GM19351 (cell line): ENCODE measurements at regions not wholly inside any gene's neighbourhood (a gene's known extent, or its start where the extent isn't known, plus 50 kb on each side); places are given as distances from the start of the nearest gene placed in this dataset.

Experiments
- ATAC-seq: cut with Tn5 transposase; IDR thresholded peaks from one replicate; pipeline ENCODE4 v1.9.1; 2021; ENCODE audit warnings: mild to moderate bottlenecking, moderate library complexity; ENCODE audit not compliant: unreplicated experiment

DNA sequence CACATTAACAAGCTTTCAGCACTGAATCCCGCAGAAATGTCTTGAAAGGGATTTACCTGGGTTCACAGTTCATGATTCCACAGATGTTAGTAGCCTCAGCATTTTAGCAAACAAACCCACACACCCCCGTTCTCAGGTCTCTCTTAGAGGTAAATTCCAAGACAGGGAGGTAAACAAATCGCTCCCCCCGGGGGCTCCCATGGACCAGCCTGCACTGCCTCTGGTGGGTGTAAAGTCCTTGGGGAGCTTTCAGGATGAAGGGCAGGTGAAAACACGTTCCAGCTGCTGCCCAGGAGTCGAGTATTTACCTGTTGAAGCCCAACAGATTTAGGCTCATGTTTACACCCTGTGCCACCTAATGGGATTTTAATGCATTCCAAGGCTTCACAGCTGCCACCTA is 187.0 kb upstream of the FOXQ1 start:
- ATAC-seq: no peak

GRCh38 chr6:1123386-1124375 is 188.2 kb upstream of the FOXQ1 start:
- no peak for ATAC-seq

DNA sequence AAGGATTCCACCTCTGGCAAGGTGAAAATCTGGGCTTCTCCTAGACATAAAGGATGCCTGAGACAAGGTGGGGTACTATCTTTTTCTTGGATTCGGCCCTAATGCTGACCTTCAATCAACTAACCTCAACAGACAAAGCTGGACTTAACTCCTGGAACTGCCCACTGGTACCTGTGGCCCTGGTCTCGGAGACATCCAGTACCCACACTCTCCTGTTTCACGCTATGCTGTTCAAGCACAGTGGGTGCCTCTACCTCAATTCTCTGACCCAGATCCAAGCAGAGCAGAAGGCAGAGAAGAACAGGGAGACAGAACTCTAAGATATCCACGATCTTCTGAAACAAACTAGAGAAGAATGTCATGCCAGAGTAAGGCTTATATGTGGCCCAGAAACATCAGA is 189.8 kb upstream of the FOXQ1 start:
- ATAC-seq: no peak

GRCh38 chr6:1118287-1118647 is 193.6 kb upstream of the FOXQ1 start:
- no peak for ATAC-seq

DNA sequence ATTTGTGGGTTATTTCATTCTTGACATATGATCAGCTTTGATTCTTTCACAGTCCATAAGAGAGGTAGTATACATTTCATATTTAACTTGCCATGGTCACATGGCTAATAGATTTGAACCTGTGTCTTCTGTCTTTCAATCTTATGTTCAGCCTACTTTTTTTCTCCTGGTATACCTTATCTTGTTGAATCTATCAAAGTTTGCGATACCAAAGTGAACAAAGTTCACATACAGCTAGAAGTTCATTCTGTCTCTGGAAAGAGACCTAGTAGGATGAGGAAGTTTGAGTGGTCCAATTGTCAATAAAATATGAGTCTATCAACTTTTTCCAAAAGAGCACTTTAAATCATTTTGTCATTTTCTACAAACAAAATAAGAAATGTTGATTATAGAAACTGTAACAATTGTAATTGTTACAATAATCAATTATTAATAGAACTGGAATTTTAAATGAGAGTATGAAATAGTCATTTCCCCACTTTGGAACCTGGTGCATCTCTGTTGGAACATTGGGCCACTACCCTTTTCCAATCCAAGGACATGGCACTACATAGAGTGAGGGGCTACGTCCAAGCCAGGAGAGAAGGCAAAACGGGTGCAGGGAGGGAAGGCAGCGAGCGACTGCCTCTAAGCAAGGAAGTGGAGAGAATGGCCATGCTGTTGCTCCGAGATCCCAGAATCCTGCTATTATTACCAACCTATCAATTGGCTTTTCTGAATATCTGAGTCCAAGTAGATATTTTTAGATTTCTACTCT is 194.2 kb upstream of the FOXQ1 start:
- no peak for ATAC-seq

GRCh38 chr6:1116149-1116548 is 195.7 kb upstream of the FOXQ1 start:
- ATAC-seq: no peak

DNA sequence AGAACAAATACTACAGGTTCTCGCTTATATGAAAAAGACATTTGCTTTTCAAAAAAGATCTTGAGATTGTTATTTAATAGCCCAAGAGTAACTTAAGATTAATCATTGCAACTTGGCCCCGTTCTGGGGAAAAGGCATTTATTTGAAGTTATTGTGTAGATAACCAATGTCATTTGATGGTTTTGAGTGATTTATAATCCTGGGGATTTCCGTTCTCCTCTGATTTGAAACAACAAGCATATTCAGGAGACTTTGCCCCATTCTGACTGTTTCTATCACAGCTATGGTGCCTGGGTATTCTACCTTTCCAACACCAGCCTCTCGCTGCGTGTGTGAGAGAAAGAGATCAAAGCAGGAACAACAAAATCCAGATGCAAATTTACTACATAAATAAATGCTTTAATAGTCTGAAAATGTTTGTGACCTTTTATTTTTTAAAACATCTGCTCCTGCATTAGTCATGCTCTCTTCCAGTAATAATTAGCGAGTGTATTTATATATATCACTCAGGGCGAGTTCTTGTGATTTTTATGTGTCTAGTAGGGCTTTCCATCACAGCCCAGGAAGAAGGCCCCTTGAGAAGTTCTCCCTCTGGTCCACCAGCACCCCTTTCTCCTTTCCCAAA is 197.9 kb upstream of the FOXQ1 start:
- no peak for ATAC-seq

- no peak for ATAC-seq
Measured at GRCh38 chr6:1111361-1111760, 200.5 kb upstream of the FOXQ1 start.

DNA sequence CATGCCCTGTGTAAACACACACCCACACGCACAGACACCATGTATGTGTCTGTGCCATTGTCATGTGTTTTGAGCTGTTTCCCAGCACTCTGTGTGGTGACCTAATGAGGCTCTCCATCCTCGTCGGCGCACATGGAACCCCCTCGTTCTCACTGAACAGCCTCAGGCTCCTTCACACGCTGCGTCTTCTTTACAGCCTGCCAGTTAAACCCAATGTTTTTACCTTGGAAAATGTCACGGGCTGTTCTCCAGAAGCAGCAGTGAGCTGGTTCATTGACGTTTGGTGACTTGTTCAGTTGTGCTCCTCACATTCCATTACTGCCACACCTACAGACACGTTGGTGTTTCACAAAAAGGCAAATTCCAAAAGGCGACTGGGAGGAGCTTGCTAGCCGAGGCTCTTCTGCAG is 201.0 kb upstream of the FOXQ1 start:
- no peak for ATAC-seq

- ATAC-seq: no peak
Measured at GRCh38 chr6:1110164-1110563, 201.7 kb upstream of the FOXQ1 start.

DNA sequence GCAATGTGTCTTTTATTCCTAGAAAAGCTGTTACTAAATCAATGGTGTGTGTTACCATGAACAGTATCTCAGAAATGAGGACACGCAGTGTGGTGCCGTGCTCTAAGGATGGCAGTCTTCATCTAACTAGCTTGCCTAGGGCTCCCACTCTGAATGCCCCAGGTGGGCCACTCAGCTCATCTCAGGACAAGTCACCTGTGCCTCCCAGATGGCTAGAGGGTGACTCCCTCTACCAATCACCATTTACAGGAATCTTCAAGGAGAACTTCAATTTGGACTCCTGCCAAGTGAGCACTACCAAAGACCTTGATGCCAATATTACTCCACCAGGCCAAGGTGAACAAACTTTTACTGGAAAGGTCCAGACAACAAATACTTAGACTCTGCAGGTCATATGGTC is 202.8 kb upstream of the FOXQ1 start:
- ATAC-seq: no peak

GRCh38 chr6:1108198-1108597 is 203.7 kb upstream of the FOXQ1 start:
- ATAC-seq: no peak

DNA sequence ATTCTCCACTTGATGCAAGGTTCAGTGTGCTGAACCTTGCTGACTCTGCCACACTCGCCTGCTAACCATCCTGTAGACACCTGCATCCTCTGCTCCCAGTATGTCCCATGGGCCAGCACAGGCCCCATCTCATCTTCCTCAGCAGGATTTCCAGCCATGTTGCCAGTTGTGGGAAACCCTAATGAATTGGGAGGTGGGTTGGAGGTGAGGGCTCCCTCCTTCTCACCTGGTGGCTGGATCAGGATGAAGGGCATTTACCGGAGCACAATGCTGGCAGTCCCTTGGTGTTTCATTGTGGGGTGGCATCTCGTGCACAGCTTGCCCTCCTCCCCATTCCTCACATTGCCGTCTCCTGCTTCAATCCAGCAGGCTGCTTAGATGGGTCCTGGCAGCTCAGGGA is 204.3 kb upstream of the FOXQ1 start:
- ATAC-seq: no peak

DNA sequence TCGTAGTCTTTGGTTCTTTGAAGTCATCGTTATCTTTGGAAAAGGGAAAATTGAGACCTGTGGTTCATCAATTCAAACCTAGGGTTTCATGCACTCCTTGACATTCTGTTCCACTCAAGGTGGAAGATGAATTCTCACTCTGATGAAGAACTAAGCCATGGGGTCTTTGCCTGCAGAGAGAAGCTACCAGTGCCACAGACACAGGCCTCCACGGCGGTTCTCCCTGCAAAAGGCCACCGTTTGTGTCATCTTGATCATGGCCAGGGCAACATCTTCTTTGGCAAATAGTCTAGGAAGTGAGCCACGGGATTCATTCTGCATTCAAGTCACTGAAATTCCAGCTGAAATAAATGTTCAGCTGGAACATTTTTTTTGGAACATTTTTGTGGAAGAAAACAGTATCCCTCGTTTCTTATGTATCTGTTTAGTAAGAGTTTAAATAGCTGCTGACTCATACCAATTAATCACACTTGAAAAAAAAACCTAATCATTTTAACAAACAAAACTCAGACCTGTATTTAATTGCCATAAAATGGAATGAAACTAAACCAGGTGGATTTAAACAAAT is 206.0 kb upstream of the FOXQ1 start:
- no peak for ATAC-seq

- ATAC-seq: no peak
Measured at GRCh38 chr6:1104988-1105670, 206.8 kb upstream of the FOXQ1 start.

DNA sequence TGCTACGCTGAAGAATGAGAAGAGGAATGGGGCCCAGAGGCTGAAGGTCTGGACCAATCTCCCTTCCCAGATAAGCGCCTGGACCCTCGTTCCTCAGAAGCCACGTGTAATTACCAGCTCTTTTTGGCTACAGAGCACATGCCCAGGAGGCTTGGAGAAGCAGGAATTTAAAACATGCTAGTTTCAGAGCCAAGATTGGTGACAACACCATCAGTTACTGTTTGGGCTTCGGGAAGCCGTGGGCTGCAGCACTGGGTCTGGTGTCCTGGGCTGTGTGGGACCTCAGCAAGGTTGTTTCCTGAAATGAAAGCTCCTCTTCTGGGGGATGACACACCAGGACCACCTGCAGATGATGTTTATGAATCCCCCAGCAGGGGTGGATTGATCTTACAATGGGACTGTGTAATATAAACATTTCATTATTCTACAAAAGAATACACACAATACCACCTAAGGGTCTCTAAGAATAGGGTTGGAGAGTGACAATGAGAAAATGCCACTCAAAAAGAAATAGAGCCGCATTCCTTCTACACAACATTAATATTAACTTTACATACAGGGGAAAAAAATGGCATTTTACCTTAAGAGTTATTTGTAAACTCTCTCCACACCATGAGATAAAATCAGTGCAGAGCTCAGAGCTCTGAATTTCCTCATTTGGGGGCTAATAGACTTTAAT is 207.8 kb upstream of the FOXQ1 start:
- no peak for ATAC-seq

GRCh38 chr6:1103021-1103420 is 208.9 kb upstream of the FOXQ1 start:
- ATAC-seq: no peak

- no peak for ATAC-seq
Measured at GRCh38 chr6:1100269-1100668, 211.6 kb upstream of the FOXQ1 start.

- ATAC-seq: no peak
Measured at GRCh38 chr6:1099264-1099663, 212.6 kb upstream of the FOXQ1 start.
